ENCODE measurements at regions not wholly inside any gene's neighbourhood (a gene's known extent, or its start where the extent isn't known, plus 50 kb on each side); places are given as distances from the start of the nearest gene placed in this dataset.

DNA sequence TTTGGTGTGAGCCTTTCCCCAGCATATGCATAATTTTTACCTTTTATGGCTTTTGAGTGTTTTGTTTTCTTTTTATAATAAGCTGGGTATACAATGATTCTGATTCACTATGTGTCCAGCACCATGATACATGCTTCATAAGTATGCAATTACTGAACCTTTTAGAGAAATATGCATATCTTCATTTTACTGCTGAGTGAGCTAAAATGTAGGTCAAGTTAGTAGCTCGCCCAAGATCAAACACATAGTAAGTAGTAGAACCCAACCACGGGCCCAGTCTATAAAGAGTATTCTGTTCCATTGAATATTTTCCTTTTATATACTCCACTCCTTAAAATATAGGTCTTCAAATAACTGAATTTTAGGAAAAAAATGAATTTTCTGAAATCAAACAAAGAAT, 362.4 kb upstream of the HTR2C start:
- TF ChIP-seq, protein P1, sequence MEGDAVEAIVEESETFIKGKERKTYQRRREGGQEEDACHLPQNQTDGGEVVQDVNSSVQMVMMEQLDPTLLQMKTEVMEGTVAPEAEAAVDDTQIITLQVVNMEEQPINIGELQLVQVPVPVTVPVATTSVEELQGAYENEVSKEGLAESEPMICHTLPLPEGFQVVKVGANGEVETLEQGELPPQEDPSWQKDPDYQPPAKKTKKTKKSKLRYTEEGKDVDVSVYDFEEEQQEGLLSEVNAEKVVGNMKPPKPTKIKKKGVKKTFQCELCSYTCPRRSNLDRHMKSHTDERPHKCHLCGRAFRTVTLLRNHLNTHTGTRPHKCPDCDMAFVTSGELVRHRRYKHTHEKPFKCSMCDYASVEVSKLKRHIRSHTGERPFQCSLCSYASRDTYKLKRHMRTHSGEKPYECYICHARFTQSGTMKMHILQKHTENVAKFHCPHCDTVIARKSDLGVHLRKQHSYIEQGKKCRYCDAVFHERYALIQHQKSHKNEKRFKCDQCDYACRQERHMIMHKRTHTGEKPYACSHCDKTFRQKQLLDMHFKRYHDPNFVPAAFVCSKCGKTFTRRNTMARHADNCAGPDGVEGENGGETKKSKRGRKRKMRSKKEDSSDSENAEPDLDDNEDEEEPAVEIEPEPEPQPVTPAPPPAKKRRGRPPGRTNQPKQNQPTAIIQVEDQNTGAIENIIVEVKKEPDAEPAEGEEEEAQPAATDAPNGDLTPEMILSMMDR (conservative IDR thresholded peaks at IDR 0.05; ENCODE audit: low read length) = no peak
- TF ChIP-seq EZH2phosphoT487 (IDR thresholded peaks at IDR 0.05; ENCODE audit: borderline replicate concordance, low read depth, low read length) = no peak

Measured in OCI-LY7 (cell line).